ENCODE measurements at regions not wholly inside any gene's neighbourhood (a gene's known extent, or its start where the extent isn't known, plus 50 kb on each side); places are given as distances from the start of the nearest gene placed in this dataset.
"Not testable (repeated sequence)": the region's sequence is repeated elsewhere in the genome, so short reads cannot be mapped to it uniquely, and the experiment has no call there.

DNA sequence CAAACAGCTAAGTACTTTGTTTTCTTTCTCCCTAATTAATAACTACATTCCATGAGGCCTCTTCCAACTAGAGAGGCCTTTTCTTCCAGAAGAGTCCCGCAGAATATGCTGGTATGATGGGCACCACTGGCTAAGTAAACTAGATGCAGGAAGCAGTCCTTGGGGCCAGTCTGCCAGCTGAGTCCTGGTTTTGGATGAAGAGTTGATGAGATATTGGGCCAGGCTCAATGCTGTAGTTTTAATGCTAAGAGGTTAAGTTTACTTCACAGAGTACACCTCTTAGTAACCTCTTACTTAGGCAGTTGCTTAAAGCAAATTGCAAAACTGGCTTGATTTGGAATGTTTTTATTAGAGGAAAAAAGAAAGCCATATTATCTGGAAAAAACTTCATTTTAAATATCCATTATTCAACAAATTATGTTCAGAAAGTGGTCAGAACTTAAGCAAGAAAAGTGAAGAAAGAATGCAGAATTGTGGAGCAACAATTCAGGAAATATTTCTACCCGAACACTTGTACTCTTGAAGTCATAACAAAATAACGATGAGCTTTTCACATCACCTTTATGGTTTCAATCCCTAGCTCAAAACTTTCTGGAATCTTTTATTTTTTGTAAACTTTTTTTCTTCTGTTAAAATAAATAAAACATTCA is 178.4 kb upstream of the CDIN1 start:
- no peak for DNase-seq (ENCODE audit: low read depth in 3 of 3)

DNA sequence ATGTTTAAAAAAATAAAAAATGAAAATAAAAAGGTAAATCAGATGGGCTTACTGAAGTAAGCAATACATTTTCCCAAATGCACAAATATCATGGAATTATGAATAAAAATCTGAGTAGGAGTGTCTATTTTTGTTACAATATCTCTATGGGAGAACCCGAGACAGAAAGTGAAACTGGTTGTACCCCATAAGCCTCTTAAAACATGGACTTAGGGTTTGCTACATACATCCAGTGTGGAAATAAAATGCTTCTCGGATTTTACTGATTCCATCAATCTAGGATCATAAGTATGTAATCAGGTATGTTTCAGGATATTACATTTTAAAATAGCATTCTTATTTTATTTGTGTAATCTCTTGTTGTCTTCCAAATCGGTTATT is 177.8 kb upstream of the CDIN1 start:
- no peak for DNase-seq (ENCODE audit: low read depth in 3 of 3)

DNA sequence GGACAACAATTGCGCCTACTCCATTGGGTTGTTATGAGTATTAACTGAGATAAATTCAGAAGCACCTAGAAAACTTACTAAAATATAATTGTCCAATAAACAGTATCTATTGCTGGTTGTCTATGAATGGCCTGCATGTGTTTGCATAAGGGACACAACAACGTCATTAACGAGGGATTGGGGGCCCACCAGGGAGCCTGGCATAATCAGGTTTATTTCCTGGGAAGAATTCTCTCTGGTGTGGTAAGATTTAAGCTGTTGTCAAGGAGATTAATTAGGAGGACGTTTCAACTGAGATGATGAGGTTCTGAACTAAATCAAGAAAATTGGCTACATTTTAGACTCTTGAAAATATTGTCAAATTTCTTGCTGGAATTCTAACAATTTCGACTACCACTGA is 176.1 kb upstream of the CDIN1 start:
- DNase-seq (ENCODE audit: low read depth in 3 of 3), result no peak

DNA sequence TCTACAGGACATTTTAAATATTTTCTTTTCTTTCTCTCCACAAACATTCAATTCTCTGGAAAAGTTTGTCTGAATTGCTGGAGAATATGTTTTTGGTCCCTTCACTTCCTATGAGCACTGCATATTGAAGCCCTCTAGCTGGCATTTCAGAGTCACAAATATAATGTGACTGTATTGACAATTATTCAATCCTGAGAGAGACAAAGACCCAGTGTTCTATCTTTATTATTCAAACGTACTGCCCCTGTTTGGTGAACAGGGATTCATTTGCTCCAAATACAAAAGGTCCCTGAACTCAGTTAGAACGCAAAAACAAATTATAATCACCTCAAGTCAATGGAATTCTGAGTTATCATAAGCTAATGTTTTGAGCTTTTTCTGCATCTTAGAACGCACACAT is 173.1 kb upstream of the CDIN1 start:
- DNase-seq (ENCODE audit: low read depth in 3 of 3), result no peak

DNA sequence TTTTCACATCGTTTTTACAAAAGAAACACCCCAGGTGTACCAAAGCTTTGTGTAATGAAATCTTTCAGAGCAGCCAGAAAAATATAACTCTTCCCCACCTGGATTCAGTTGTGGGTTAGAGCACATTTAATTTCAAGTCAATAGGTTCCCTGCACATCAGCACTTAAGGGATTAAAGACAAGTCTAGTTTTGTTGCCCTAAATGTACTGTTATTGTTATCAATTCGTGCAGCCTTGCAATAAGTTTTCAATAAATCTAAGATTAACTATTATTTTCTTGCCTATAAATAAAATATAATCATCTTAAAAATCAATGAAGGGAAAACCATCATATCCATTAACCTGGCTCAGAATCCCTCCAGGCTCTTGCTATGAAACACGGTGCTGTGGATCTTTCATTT is 172.5 kb upstream of the CDIN1 start:
- DNase-seq (ENCODE audit: low read depth in 3 of 3), result no peak

DNA sequence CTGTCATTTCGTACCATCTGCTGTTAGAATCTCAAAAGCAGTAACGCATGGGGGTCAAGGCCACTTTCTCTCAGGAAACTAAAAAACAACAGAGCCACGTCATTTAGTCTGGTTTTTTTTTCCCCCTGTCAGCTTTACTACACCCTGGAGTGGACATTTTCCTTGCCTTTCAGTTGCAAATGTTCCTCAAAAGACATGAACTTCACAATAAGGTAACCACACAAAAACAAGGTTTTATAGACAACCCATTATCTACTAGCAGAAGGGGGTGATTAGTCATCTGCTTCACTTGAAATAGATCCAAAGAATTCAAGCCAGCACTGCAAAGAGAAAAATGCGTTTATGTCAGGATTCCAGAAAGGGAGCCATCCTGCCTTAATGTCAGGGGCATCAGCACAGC is 171.8 kb upstream of the CDIN1 start:
- no peak for DNase-seq (ENCODE audit: low read depth in 3 of 3)

DNA sequence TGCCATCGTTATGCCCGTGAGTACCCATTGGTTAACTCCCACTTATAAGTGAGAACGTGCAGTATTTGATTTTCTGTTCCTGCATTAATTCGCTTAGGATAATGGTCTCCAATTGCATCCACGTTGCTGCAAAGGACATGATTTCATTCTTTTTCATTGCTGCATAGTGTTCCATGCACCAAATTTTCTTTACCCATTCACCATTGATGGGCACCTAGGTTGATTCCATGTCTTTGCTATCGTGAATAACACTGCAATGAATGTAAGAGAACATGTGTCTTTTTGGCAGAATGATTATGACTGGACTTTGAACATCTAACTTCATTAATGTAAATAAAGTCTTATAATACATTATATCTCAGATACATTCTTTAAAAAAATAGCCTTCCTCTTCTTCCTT is 169.6 kb upstream of the CDIN1 start:
- no peak for DNase-seq (ENCODE audit: low read depth in 3 of 3)

DNA sequence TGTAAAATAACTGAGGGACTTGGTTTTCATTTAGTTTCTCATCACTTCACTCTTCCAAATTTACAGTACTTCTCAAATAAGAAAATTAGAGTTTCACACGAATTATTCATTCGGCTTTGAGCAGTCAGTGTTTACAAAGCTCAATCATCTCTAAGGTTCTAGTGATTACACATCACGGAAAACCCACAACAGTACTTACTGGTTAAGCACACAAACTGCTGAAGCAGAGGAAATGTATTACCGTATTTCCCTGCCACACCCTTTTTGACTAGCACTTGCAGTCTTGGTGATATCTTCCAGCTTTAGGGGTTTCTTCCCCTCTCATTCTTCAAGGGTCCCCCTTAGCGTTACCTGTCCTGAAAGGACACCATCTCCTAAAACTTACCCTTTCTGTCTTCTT is 164.8 kb upstream of the CDIN1 start:
- DNase-seq (ENCODE audit: low read depth in 3 of 3), result no peak

DNA sequence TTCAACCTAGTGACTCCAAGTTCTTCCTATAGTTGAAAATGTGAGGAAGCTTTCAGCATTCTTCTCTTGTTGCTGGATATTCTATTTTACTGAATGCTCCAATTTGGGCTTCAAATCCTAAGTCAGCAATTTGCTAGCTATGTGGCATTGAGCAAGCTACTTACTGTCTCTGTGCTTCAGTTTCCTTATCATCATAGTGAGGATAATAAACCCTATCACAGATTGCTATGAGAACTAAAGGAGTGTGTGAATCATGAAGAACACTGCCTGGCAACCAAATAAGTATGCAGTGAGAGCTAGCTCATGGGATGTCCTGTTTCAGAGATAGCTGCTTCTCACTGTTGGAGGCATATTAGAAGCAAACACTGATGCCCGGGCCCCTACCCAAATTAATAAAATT is 163.8 kb upstream of the CDIN1 start:
- DNase-seq (ENCODE audit: low read depth in 3 of 3), result no peak

DNA sequence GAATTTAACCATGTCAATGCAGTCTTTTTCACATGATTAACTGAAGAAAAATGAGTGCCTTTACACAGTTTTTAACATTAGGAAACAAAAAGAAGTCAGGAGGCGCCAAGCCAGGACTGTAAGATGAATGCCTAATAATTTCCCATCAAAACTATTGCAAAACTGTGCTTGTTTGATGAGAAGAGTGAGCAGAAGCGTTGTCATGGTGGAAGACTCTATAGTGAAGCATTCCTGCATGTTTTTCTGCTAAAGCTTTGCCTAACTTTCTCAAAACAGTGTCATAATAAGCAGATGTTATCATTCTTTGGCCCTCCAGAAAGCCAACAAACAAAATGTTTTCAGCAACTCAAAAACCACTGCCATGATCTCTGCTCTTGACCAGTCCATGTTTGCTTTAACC is 156.8 kb upstream of the CDIN1 start:
- DNase-seq (ENCODE audit: low read depth in 3 of 3), result no peak

DNA sequence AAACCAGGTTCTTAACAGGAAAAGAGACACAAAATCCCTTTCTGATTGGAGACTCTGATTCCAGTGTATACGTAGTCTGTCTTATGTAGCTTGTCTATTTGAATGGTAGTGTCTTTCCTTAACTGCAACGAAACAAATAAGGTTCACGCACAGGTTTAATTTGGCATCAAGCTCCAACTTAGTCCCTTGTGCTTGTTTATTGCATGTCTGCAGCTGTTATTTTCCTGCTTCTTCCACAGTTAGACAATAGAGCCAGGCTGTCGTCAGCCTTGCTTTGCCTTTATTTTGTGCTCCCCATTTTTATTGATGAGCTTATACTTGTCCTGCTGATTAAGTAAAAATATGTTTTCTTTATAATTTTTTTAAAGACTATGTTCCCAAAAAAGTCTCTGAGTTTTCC is 152.7 kb upstream of the CDIN1 start:
- no peak for DNase-seq (ENCODE audit: low read depth in 3 of 3)

DNA sequence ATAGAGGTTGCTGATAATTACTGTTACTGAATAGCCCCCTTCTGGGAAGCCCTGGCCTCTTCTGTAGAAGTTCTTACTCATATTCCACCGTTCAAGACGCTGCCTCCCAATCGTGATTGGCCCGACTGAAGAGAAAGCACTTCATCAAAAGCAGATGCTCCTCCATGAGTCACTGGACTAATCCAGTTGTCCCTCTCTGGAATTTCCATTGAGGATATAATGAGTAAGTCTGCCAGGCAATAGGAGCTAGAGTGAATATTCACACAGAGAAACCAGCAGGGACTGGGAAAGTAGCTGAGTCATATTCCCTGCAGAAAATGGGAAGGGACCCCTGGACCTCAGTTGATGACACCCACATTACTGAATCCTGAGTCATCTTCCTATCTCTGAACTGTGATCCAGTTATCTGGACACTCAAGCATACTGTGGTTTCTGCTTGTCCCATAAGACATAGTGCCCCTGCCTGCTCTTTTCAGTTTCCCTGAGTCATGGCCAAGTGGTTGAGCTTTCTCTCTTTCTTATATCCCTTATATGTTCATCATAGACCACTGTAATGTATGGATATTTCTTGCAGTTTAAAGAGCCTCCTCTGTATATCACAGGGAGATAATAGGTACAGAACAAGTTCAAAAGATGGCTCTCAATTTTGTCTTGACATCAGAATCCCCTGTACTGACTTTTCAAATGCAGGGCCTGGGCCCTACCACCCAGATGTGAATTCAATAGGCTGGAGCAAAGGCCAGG is 151.2 kb upstream of the CDIN1 start:
- no peak for DNase-seq (ENCODE audit: low read depth in 3 of 3)

DNA sequence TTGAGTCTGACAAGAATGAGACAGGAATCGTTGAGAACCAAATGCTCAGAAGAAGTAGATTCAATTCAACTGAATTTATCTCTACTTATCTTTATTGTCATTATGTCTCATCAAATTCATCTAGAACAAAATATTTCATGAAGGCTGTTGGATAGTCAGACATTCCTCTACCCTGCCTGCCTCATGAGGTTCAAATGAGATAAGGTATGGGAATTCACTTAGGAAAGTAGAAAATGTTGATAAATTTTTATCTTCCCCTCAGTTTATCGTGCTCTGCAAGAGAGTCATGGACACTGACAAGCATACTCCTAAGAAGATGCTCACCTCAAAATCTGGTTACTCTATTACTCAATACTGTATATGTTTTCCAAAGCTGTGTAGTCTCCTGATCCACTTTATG is 149.7 kb upstream of the CDIN1 start:
- no peak for DNase-seq (ENCODE audit: low read depth in 3 of 3)

DNA sequence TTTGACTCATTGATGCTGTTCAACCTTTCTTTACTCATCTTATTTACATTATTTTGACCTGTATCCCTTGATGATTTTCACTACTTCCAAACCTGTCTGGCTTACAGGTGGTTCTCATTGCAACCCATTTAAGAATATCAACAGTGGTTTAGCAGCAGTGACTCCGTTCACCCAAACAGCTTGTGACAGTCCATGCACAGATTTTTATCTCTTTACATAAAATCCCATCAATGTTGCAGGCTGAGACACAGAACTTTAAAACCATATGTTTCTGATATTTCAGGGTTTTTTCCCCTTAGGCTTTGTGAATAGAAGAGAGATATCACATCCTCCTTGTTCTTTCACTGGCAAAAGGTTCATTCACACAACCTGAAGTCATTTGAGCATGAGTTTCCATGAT is 149.1 kb upstream of the CDIN1 start:
- DNase-seq (ENCODE audit: low read depth in 3 of 3), result no peak

DNA sequence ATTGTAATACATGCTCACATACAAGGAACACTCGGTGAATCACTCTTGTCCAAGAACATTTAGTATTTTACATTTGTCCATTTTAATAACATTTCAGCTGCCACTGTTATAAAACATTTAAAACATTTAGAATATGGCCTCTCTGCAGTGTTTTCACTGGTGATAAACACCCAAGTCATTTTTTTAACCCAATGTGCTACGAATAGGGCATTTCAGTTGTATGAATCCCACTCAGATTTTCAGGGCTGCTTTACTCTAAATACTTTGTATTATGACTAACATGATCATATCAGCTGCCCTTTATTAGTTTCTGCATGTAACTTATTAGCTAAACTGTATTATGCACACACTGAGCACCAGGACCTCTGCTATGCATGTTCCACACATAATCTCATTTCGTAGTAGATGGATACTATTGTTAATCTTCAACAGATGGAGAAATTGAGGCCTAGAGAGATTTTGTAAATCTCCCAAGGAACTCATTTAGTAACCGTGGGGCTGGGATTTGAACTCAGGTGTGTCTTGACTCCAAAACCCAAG is 148.6 kb upstream of the CDIN1 start:
- no peak for DNase-seq (ENCODE audit: low read depth in 3 of 3)

DNA sequence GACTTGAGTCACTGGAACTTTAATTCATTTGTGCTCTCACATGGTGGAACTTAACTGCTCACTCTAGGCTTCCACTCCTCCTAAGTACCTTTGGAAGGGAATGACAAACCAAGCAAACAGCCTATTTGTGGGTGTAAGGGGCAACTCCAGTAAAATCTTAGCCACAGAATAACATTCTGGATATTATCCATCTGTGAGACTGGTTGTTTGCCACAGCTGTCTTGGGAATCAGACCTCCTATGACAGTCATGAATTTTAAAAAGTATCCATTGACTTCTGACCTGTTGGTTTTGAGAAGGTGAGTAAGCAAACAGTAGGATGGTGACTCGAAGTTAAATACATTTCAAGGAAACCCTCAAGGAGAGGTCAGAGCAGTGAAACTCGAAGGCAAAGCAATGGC is 147.3 kb upstream of the CDIN1 start:
- no peak for DNase-seq (ENCODE audit: low read depth in 3 of 3)

DNA sequence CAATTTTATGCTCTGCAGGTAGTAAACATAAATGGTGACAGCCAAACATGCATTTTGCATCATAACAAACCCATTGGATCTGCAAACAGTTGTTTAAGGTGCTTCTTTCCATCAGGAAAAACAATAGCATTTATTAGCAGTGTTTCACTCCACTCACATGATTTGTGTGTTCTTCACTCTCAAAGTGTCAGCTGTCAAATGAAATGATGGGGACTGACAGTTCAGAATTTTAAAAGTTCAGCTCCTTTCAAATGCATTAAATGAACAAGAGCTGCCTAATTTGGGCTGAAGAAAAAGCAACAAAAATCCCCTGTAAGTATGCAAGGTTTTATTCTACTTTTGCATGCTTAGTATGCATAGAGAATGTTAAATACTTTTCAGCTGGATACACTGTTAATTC is 145.2 kb upstream of the CDIN1 start:
- no peak for DNase-seq (ENCODE audit: low read depth in 3 of 3)

DNA sequence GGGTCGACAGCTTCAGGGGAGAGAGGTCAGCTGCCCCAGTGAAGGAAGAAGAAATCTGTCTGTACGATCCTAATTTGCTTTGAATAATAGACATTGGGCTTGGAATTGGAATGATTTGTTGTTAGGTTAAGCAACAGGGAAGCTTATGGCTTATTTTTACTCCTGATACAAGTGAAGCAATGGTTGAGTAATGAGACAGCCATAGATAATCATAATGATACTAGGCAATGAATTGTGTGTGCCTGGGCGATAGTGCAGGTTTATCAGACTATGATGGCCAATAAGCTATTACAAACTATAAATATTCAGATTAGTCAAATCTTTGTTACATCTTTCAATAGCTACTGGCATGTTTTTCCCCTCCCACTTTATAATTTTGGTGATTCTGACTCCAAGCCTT is 140.9 kb upstream of the CDIN1 start:
- DNase-seq (ENCODE audit: low read depth in 3 of 3), result no peak

DNA sequence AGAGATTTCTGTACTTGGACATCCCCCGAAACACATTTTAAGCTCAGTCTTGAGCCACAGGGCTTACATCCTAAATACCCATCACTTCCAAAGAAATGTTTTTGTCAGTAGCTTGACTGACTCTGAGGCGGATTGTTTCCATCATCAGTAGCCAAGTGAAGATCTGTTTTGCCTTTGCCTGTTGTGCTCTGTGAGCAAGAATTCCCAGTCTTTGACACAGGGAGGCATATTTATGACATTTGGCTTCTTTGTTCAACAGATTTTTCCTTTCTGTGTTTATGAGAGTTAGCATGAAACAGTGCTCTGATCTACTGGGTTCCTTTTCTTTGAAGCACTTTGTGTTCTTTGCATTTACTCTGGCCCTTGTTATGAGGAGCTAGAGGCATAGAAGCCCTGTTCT is 132.1 kb upstream of the CDIN1 start:
- no peak for DNase-seq (ENCODE audit: low read depth in 3 of 3)

DNA sequence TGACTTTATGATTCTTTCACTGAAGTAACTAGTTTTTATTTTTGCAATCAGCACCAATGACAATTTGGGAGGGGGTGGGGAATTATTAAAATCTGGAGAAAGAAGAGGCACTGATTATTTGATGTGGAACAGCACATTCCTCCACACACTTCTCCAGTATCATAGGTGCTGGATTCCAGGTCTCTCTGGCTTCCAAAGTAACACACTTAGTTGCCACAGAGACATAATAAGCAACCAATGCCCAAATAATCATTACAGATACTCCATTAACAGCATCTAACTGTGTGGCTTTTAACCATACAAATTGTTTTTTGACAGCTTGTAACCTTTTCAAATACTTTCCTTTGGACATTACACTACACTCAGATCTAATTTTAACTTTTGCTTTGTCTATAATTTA is 131.0 kb upstream of the CDIN1 start:
- DNase-seq (ENCODE audit: low read depth in 3 of 3), result no peak

DNA sequence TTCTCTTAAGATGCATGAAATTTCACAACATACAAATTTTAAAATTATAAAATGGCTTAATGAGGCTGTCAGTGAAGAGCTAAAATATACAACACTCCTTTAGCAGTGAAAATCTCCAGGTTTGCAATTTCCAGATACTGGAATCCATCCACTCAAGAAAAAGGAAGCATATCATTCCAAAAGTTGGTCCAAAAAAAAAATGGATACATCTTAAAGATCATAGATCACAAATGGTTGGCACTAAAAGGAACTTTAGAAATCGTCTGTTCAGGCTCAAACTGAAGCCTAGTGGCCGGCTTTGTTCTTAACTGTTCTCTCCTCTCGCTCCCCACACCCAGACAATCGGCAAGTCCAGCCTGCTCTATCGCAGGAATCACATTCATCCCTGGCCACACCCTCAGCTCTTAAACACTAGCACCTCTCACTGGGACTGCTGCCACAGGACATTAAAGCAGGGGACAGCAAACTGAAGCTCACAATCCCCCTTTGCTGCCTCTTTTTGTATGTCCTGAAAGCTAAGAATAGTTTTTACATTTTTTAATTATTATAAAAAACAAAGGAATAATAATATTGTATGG is 130.3 kb upstream of the CDIN1 start:
- no peak for DNase-seq (ENCODE audit: low read depth in 3 of 3)

DNA sequence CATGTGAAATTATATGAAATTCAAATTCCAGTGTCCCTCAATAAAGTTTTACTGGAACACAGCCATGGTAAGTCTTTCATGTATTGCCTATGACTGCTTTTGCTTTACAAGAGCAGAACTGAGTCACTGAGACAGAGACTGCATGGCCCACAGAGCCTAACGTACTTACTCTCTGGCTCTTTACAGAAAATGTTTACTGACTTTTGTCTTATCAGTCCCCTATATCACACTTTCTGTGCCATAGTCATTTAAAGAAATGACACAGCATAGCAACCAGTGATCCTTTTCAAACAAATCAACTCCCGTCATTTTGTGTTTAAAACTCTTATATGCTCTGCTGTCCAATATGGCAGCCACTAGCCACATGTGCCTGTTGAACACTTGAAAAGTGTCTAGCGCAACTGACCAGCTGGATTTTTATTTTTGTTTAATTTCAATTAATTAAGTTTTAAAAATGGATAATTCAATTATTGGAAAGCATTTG is 129.7 kb upstream of the CDIN1 start:
- no peak for DNase-seq (ENCODE audit: low read depth in 3 of 3)

DNA sequence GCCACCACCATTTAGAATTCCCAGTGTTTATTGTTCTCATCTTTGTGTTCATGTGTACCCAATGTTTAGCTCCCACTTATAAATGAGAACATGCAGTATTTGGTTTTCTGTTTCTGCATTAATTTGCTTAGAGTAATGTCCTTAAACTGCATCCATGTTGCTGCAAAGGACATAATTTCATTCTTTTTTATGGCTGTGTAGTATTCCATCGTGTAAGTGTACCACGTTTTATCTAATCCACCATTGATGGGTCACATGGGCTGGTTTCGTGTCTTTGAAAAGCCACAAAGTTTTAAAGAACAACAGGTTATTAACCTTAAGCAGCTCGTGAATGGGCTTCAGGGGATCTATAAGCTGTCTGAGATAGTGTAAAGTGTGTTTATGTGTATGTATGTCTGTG is 125.2 kb upstream of the CDIN1 start:
- DNase-seq (ENCODE audit: low read depth in 3 of 3), result not testable (repeated sequence)

Measured in stimulated activated CD4-positive, alpha-beta T cell treated with anti-CD3 and anti-CD28 coated beads, TNF-alpha, amount 100 ng/mL, for 48 hours (primary cell).